ENCODE measurements at regions not wholly inside any gene's neighbourhood (a gene's known extent, or its start where the extent isn't known, plus 50 kb on each side); places are given as distances from the start of the nearest gene placed in this dataset.

DNA sequence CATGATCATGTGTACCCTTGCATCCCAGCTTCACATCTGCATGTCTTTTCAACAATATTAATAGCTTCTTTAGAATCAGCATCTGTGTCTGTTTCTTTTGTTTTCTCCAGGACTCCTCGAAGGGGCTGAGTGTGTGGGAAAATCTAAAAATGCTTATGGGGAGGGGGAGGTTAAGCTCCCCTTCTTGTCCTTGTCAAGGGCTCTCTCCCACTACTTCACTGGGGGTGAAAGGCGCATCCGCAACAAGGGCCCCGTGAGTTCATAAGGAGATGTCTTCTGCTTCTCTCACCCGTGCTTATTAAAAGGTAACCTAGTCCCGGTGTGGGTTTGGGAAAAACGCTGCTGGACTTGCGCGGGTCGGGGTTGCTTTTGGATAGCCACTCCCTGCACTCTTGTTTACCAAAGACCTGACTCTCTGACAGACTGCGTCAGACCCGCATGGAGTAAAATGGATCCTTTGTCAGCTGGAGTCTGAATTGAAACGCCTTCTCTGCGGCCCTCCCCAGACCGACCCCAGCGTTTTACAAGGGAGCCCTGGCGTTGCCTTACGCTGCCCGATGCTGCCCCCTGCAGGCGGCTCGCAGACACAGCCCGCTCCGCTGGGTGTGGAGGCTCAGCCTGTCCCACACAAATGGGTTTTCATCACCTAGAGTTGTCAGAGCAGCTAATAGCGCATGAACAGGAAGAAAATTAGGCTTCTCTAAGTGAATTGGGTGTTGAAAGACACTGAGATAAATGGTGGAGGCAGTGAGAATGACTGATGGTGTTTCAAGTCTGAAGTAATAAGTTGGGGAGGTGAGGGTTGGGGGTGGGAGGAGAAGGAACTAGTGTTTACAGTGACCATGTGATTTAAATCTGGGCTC lies 53.8 kb downstream of the IER5 start (continued):
- TF ChIP-seq, protein P1, sequence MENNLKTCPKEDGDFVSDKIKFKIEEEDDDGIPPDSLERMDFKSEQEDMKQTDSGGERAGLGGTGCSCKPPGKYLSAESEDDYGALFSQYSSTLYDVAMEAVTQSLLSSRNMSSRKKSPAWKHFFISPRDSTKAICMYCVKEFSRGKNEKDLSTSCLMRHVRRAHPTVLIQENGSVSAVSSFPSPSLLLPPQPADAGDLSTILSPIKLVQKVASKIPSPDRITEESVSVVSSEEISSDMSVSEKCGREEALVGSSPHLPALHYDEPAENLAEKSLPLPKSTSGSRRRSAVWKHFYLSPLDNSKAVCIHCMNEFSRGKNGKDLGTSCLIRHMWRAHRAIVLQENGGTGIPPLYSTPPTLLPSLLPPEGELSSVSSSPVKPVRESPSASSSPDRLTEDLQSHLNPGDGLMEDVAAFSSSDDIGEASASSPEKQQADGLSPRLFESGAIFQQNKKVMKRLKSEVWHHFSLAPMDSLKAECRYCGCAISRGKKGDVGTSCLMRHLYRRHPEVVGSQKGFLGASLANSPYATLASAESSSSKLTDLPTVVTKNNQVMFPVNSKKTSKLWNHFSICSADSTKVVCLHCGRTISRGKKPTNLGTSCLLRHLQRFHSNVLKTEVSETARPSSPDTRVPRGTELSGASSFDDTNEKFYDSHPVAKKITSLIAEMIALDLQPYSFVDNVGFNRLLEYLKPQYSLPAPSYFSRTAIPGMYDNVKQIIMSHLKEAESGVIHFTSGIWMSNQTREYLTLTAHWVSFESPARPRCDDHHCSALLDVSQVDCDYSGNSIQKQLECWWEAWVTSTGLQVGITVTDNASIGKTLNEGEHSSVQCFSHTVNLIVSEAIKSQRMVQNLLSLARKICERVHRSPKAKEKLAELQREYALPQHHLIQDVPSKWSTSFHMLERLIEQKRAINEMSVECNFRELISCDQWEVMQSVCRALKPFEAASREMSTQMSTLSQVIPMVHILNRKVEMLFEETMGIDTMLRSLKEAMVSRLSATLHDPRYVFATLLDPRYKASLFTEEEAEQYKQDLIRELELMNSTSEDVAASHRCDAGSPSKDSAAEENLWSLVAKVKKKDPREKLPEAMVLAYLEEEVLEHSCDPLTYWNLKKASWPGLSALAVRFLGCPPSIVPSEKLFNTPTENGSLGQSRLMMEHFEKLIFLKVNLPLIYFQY (CRISPR knock-in tag; IDR thresholded peaks at IDR 0.05; ENCODE audit: borderline replicate concordance), result peak; percentile 66; the same call in 1 of the 2 replicates
- TF ChIP-seq MIER3 (CRISPR knock-in tag; IDR thresholded peaks at IDR 0.05; ENCODE audit: borderline replicate concordance) (0 out of 2 replicates have a peak, but pooled peaks have one; percentile 49), ZFP36 (IDR thresholded peaks at IDR 0.05; ENCODE audit: borderline replicate concordance, low read depth, low read length, partially characterized antibody) (peak; percentile 42), PITX1 (CRISPR knock-in tag; IDR thresholded peaks at IDR 0.05) (no peak), ATF7 (IDR thresholded peaks at IDR 0.05) (no peak), ATF7 (CRISPR knock-in tag; IDR thresholded peaks at IDR 0.05) (no peak), CBX5 (CRISPR knock-in tag; IDR thresholded peaks at IDR 0.05; ENCODE audit: borderline replicate concordance) (peak; percentile 83; the same call in 1 of the 2 replicates), ZKSCAN5 (CRISPR knock-in tag; IDR thresholded peaks at IDR 0.05) (no peak), ZNF678 (CRISPR knock-in tag; IDR thresholded peaks at IDR 0.05) (no peak), SNAI1 (CRISPR knock-in tag; IDR thresholded peaks at IDR 0.05; ENCODE audit: borderline replicate concordance) (no peak), MTA1 (CRISPR knock-in tag; IDR thresholded peaks at IDR 0.05; ENCODE audit: borderline replicate concordance) (no peak), CEBPG (CRISPR knock-in tag; IDR thresholded peaks at IDR 0.05) (0 out of 2 replicates have a peak, but pooled peaks have one; percentile 7), YEATS2 (CRISPR knock-in tag; IDR thresholded peaks at IDR 0.05; ENCODE audit: borderline replicate concordance) (peak; percentile 58; the same call in 1 of the 2 replicates), ZKSCAN1 (IDR thresholded peaks at IDR 0.05; ENCODE audit: low read length) (peak; percentile 42; the same call in 1 of the 2 replicates)
- TF ChIP-seq, protein P2, sequence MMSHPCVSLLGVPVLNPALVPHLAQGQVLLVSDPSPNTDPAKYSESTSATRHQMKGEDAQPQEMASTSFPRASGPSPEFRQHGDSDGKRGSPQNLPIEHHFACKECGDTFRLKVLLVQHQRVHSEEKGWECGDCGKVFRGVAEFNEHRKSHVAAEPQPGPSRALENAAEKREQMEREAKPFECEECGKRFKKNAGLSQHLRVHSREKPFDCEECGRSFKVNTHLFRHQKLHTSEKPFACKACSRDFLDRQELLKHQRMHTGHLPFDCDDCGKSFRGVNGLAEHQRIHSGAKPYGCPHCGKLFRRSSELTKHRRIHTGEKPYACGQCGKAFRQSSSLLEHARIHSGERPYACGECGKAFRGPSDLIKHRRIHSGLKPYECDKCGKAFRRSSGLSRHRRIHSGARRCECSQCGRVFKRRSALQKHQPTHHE (CRISPR knock-in tag; IDR thresholded peaks at IDR 0.05; ENCODE audit: borderline replicate concordance), result no peak
- TF ChIP-seq, protein P3, sequence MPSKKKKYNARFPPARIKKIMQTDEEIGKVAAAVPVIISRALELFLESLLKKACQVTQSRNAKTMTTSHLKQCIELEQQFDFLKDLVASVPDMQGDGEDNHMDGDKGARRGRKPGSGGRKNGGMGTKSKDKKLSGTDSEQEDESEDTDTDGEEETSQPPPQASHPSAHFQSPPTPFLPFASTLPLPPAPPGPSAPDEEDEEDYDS (CRISPR knock-in tag; IDR thresholded peaks at IDR 0.05), result no peak
- TF ChIP-seq, protein P4, sequence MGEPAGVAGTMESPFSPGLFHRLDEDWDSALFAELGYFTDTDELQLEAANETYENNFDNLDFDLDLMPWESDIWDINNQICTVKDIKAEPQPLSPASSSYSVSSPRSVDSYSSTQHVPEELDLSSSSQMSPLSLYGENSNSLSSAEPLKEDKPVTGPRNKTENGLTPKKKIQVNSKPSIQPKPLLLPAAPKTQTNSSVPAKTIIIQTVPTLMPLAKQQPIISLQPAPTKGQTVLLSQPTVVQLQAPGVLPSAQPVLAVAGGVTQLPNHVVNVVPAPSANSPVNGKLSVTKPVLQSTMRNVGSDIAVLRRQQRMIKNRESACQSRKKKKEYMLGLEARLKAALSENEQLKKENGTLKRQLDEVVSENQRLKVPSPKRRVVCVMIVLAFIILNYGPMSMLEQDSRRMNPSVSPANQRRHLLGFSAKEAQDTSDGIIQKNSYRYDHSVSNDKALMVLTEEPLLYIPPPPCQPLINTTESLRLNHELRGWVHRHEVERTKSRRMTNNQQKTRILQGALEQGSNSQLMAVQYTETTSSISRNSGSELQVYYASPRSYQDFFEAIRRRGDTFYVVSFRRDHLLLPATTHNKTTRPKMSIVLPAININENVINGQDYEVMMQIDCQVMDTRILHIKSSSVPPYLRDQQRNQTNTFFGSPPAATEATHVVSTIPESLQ (CRISPR knock-in tag; conservative IDR thresholded peaks at IDR 0.05), result no peak
- TF ChIP-seq, protein P5, sequence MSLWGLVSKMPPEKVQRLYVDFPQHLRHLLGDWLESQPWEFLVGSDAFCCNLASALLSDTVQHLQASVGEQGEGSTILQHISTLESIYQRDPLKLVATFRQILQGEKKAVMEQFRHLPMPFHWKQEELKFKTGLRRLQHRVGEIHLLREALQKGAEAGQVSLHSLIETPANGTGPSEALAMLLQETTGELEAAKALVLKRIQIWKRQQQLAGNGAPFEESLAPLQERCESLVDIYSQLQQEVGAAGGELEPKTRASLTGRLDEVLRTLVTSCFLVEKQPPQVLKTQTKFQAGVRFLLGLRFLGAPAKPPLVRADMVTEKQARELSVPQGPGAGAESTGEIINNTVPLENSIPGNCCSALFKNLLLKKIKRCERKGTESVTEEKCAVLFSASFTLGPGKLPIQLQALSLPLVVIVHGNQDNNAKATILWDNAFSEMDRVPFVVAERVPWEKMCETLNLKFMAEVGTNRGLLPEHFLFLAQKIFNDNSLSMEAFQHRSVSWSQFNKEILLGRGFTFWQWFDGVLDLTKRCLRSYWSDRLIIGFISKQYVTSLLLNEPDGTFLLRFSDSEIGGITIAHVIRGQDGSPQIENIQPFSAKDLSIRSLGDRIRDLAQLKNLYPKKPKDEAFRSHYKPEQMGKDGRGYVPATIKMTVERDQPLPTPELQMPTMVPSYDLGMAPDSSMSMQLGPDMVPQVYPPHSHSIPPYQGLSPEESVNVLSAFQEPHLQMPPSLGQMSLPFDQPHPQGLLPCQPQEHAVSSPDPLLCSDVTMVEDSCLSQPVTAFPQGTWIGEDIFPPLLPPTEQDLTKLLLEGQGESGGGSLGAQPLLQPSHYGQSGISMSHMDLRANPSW (CRISPR knock-in tag; IDR thresholded peaks at IDR 0.05; ENCODE audit: borderline replicate concordance), result 0 out of 2 replicates have a peak, but pooled peaks have one; percentile 55
